SK-N-SH (cell line): ENCODE measurements at regions not wholly inside any gene's neighbourhood (a gene's known extent, or its start where the extent isn't known, plus 50 kb on each side); places are given as distances from the start of the nearest gene placed in this dataset.
"Not testable (repeated sequence)": the region's sequence is repeated elsewhere in the genome, so short reads cannot be mapped to it uniquely, and the experiment has no call there.

ENCODE experiments used
- CTCF ChIA-PET: fragments of 300-600, 350-600 bp; formaldehyde crosslinking; extraction: SDS; loops from one replicate; lab custom pipeline; 2021; lab: Yijun Ruan, JAX
- POLR2A ChIA-PET: fragments of 350-600 bp; sonication (Branson Sonifier 250); formaldehyde crosslinking; extraction: SDS; loops from one replicate; lab custom pipeline; 2020; ENCODE audit warnings: antibody characterized with exemption, inconsistent platforms; lab: Yijun Ruan, JAX
- DNase-seq: peaks from one replicate; pipeline ENCODE4 v3.0.0; 2012
- H2AFZ ChIP-seq: fragments of 200-600 bp; sonication (generic); 2 replicates; pipeline ENCODE4 v1.8.1; 2016; ENCODE audit warnings: antibody characterized with exemption, mild to moderate bottlenecking, low read depth
- H3F3A ChIP-seq: fragments of 200-600 bp; sonication (generic); replicated peaks from 2 replicates; pipeline ENCODE3; 2016; ENCODE audit warnings: antibody characterized with exemption, mild to moderate bottlenecking; ENCODE audit not compliant: insufficient read depth
- H3K27ac ChIP-seq, 2 experiments: fragments of 200-500 bp in 1 of 2; fragments of 200-600 bp in 1 of 2; sonication (Bioruptor generic) in 1 of 2; sonication (generic), shearing (Covaris generic) in 1 of 2; 2 replicates each; pipeline versions ENCODE4 v1.5.1 to v1.6.1; 2014 to 2016; ENCODE audit warnings: low read depth in 2 of 2, inconsistent platforms in 1 of 2, low read length in 1 of 2, mild to moderate bottlenecking in 1 of 2, mixed read lengths in 1 of 2
- H3K27me3 ChIP-seq: fragments of 200-600 bp; sonication (generic), shearing (Covaris generic); 2 replicates; pipeline ENCODE4 v1.6.1; 2016; ENCODE audit warnings: mixed run types; ENCODE audit not compliant: insufficient read depth
- H3K36me3 ChIP-seq, 2 experiments: fragments of 200-500 bp in 1 of 2; fragments of 200-600 bp in 1 of 2; sonication (Bioruptor generic) in 1 of 2; sonication (generic) in 1 of 2; replicated peaks in 1 of 2; 2 replicates each; pipeline versions ENCODE3 to v1.5.1; 2014 to 2016; ENCODE audit warnings: low read length in 1 of 2, mild to moderate bottlenecking in 1 of 2; ENCODE audit not compliant: insufficient read depth in 2 of 2, control insufficient read depth in 1 of 2
- H3K4me1 ChIP-seq, 2 experiments: fragments of 200-500 bp in 1 of 2; fragments of 200-600 bp in 1 of 2; sonication (Bioruptor generic) in 1 of 2; sonication (generic), shearing (Covaris generic) in 1 of 2; 2 replicates each; pipeline versions ENCODE4 v1.5.1 to v1.6.1; 2014 to 2016; ENCODE audit warnings: low read depth in 1 of 2, low read length in 1 of 2, mixed run types in 1 of 2; ENCODE audit not compliant: insufficient read depth in 2 of 2, control insufficient read depth in 1 of 2
- H3K4me2 ChIP-seq: fragments of 200-600 bp; sonication (generic), shearing (Covaris generic); 2 replicates; pipeline ENCODE4 v1.6.1; 2017; ENCODE audit warnings: mixed run types
- H3K4me3 ChIP-seq, 2 experiments: fragments of 200-500 bp in 1 of 2; fragments of 200-600 bp in 1 of 2; sonication (Bioruptor generic) in 1 of 2; sonication (generic), shearing (Covaris generic) in 1 of 2; 2 replicates each; pipeline versions ENCODE4 v1.5.1 to v1.8.1; 2014 to 2016; ENCODE audit warnings: low read depth in 2 of 2, inconsistent platforms in 1 of 2, low read length in 1 of 2, mild to moderate bottlenecking in 1 of 2, mixed read lengths in 1 of 2, moderate library complexity in 1 of 2
- H3K79me2 ChIP-seq: fragments of 200-600 bp; sonication (generic); 2 replicates; pipeline ENCODE4 v1.8.1; 2017; ENCODE audit warnings: mild to moderate bottlenecking; ENCODE audit not compliant: insufficient read depth
- H3K9ac ChIP-seq: fragments of 200-600 bp; sonication (generic); 2 replicates; pipeline ENCODE4 v1.6.1; 2017; ENCODE audit warnings: mixed run types
- H3K9me2 ChIP-seq: fragments of 200-600 bp; sonication (generic); 2 replicates; pipeline ENCODE4 v1.6.1; 2017; ENCODE audit warnings: mixed run types
- H3K9me3 ChIP-seq: fragments of 200-600 bp; sonication (generic); 2 replicates; pipeline ENCODE4 v1.6.1; 2017; ENCODE audit warnings: mixed run types, mild to moderate bottlenecking, moderate library complexity
- H4K20me1 ChIP-seq: fragments of 200-600 bp; sonication (generic); 2 replicates; pipeline ENCODE4 v1.6.1; 2017; ENCODE audit warnings: mild to moderate bottlenecking, mixed run types; ENCODE audit not compliant: insufficient read depth
- CHD2 ChIP-seq: fragments of 150-350 bp; IDR thresholded peaks from 2 replicates; pipeline ENCODE4 v1.6.1; 2018; ENCODE audit warnings: low read length; ENCODE audit not compliant: partially characterized antibody
- EZH2phosphoT487 ChIP-seq: fragments of 200-600 bp; sonication (generic); IDR thresholded peaks from 2 replicates; pipeline ENCODE4 v1.6.1; 2017; ENCODE audit warnings: low read depth, mixed run types, mild to moderate bottlenecking, antibody characterized with exemption, moderate library complexity, borderline replicate concordance
- FOXM1 ChIP-seq: IDR thresholded peaks from 2 replicates; pipeline ENCODE4 v1.4.0; 2012; ENCODE audit warnings: low read depth, mild to moderate bottlenecking
- IRF3 ChIP-seq: fragments of 150-350 bp; IDR thresholded peaks from 2 replicates; pipeline ENCODE4 v1.6.1; 2016; ENCODE audit warnings: mild to moderate bottlenecking, low read depth, low read length
- JUND ChIP-seq: IDR thresholded peaks from 2 replicates; pipeline ENCODE4 v1.4.0; 2012
- MEF2A ChIP-seq: IDR thresholded peaks from 2 replicates; pipeline ENCODE4 v1.4.0; 2012; ENCODE audit warnings: low read depth, borderline replicate concordance
- NFIC ChIP-seq: IDR thresholded peaks from 2 replicates; pipeline ENCODE4 v1.4.0; 2012; ENCODE audit warnings: borderline replicate concordance
- NRF1 ChIP-seq: IDR thresholded peaks from 2 replicates; pipeline ENCODE4 v1.6.1; 2012; ENCODE audit warnings: low read depth, mild to moderate bottlenecking, low read length
- RAD21 ChIP-seq: IDR thresholded peaks from 2 replicates; pipeline ENCODE4 v1.6.1; 2012; ENCODE audit warnings: mild to moderate bottlenecking, low read length
- REST ChIP-seq: IDR thresholded peaks from 2 replicates; pipeline ENCODE4 v1.6.1; 2012; ENCODE audit warnings: mild to moderate bottlenecking, low read depth, low read length, moderate library complexity
- RFX5 ChIP-seq: IDR thresholded peaks from 2 replicates; pipeline ENCODE4 v1.6.1; 2012; ENCODE audit warnings: mild to moderate bottlenecking, improper control_type of control experiment, low read length
- RXRA ChIP-seq: IDR thresholded peaks from 2 replicates; pipeline ENCODE4 v1.4.0; 2012; ENCODE audit warnings: low read depth, mild to moderate bottlenecking, borderline replicate concordance
- TAF1 ChIP-seq: IDR thresholded peaks from 2 replicates; pipeline ENCODE4 v1.6.1; 2012; ENCODE audit warnings: low read depth, mild to moderate bottlenecking, low read length, moderate library complexity, borderline replicate concordance
- TEAD4 ChIP-seq: IDR thresholded peaks from 2 replicates; pipeline ENCODE4 v1.4.0; 2012; ENCODE audit warnings: mild to moderate bottlenecking, borderline replicate concordance; ENCODE audit not compliant: insufficient read depth
- USF1 ChIP-seq: IDR thresholded peaks from 2 replicates; pipeline ENCODE4 v1.4.0; 2012; ENCODE audit warnings: low read depth, borderline replicate concordance
- WGBS: methylation state at CpG from one replicate; pipeline ENCODE4 v1.1.6; 2017; ENCODE audit warnings: low lambda C conversion rate; 5-methylcytosine and 5-hydroxymethylcytosine counted together

GRCh38 chr2:185988907-185989306 lies 250.3 kb downstream of the FSIP2 start:
- H3K36me3 ChIP-seq, H3K4me1 ChIP-seq, H3K9ac ChIP-seq, H3K4me3 ChIP-seq, DNase-seq, H3K27me3 ChIP-seq, H3K4me2 ChIP-seq, H3F3A ChIP-seq, POLR2A ChIA-PET, H2AFZ ChIP-seq, H3K79me2 ChIP-seq, CTCF ChIA-PET, H3K27ac ChIP-seq, H3K9me3 ChIP-seq, H4K20me1 ChIP-seq, H3K9me2 ChIP-seq: not testable (repeated sequence)
- WGBS = 89% methylated on average over 5 of the region's 5 CpGs

GRCh38 chr2:185990861-185991525 lies 252.4 kb downstream of the FSIP2 start:
- H3K9ac ChIP-seq = no peak overlapping the region
- no peaks in the 10 kb centered on the region for H3K79me2 ChIP-seq
- no peaks in the 10 kb centered on the region for H3K9me3 ChIP-seq
- no peaks in the 10 kb centered on the region for H3K36me3 ChIP-seq
- no peak for DNase-seq
- TF ChIP-seq MEF2A = no peak
- TF ChIP-seq RAD21 = no peak
- TF ChIP-seq RXRA = no peak
- TF ChIP-seq FOXM1 = no peak
- TF ChIP-seq IRF3 = no peak
- no peak for TF ChIP-seq RFX5
- no peak for TF ChIP-seq JUND
- no peak for TF ChIP-seq NRF1
- no peak for TF ChIP-seq EZH2phosphoT487
- no peak for TF ChIP-seq CHD2
- TF ChIP-seq TEAD4 = no peak
- H3K27me3 ChIP-seq = no peaks in the 10 kb centered on the region
- H3K27ac ChIP-seq = no peak overlapping the region
- 88% methylated on average over 6 of the region's 6 CpGs for WGBS
- no peaks in the 10 kb centered on the region for H3K9me2 ChIP-seq
- no peaks in the 10 kb centered on the region for H3F3A ChIP-seq
- H4K20me1 ChIP-seq = no peaks in the 10 kb centered on the region
- H3K4me2 ChIP-seq = no peak overlapping the region
- no peaks in the 10 kb centered on the region; a peak in 1 of 4 replicates for H3K4me1 ChIP-seq
- no peak overlapping the region for H3K4me3 ChIP-seq
- POLR2A ChIA-PET = no interaction called here
- CTCF ChIA-PET = no interaction called here
- no peak overlapping the region for H2AFZ ChIP-seq

GRCh38 chr2:185998562-185999070 lies 260.0 kb downstream of the FSIP2 start:
- Histone ChIP-seq H3K9me3 (no peaks in the 10 kb centered on the region), H3K79me2 (no peaks in the 10 kb centered on the region), H3K9me2 (no peaks in the 10 kb centered on the region), H4K20me1 (no peaks in the 10 kb centered on the region), H3K27ac (no peak overlapping the region), H3K36me3 (no peaks in the 10 kb centered on the region), H3K4me2 (no peak overlapping the region), H3K4me1 (no peaks in the 10 kb centered on the region), H3K4me3 (no peak overlapping the region), H3K27me3 (no peaks in the 10 kb centered on the region), H3F3A (no peaks in the 10 kb centered on the region), H3K9ac (no peak overlapping the region), H2AFZ (no peak overlapping the region)
- DNase-seq = no peak
- 65% methylated on average over 2 of the region's 2 CpGs for WGBS
- POLR2A ChIA-PET = no interaction called here
- CTCF ChIA-PET = no interaction called here
- TF ChIP-seq REST (no peak), RAD21 (no peak), NFIC (no peak), CHD2 (no peak), USF1 (no peak), RFX5 (no peak), FOXM1 (no peak), TAF1 (no peak)
